BLaER1 treated with 17β-estradiol and CSF1 and Interleukin-3, amounts not matched to agents 10 nM and 100 nM (cell line): ENCODE measurements at regions not wholly inside any gene's neighbourhood (a gene's known extent, or its start where the extent isn't known, plus 50 kb on each side); places are given as distances from the start of the nearest gene placed in this dataset.

Experiments
- H3K27ac ChIP-seq, 11 experiments: shearing (Covaris generic); formaldehyde crosslinking; 2 replicates each; pipeline ENCODE4 v1.8.1; 2022
- H3K27me3 ChIP-seq, 11 experiments: shearing (Covaris generic); formaldehyde crosslinking; 2 replicates each; pipeline ENCODE4 v1.8.1; 2022
- H3K36me3 ChIP-seq, 11 experiments: shearing (Covaris generic); formaldehyde crosslinking; 2 replicates each; pipeline ENCODE4 v1.8.1; 2022
- H3K4me1 ChIP-seq, 10 experiments: shearing (Covaris generic); formaldehyde crosslinking; 2 replicates each; pipeline ENCODE4 v1.8.1; 2022
- H3K4me2 ChIP-seq, 11 experiments: shearing (Covaris generic); formaldehyde crosslinking; 2 replicates each; pipeline ENCODE4 v1.8.1; 2022
- H3K4me3 ChIP-seq, 10 experiments: shearing (Covaris generic); formaldehyde crosslinking; 2 replicates each; pipeline ENCODE4 v1.8.1; 2022
- H3K9ac ChIP-seq, 11 experiments: shearing (Covaris generic); formaldehyde crosslinking; 2 replicates each; pipeline ENCODE4 v1.8.1; 2022
- H3K9me3 ChIP-seq, 11 experiments: shearing (Covaris generic); formaldehyde crosslinking; replicated peaks in 1 of 11; 2 replicates each; pipeline ENCODE4 v1.8.1; 2022
- H4K20me1 ChIP-seq, 11 experiments: shearing (Covaris generic); formaldehyde crosslinking; 2 replicates each; pipeline ENCODE4 v1.8.1; 2022
- Cebpa-rat ChIP-seq, 11 experiments: shearing (Covaris generic); IDR thresholded peaks; 2 replicates each; pipeline ENCODE4 v1.8.1; 2022

DNA sequence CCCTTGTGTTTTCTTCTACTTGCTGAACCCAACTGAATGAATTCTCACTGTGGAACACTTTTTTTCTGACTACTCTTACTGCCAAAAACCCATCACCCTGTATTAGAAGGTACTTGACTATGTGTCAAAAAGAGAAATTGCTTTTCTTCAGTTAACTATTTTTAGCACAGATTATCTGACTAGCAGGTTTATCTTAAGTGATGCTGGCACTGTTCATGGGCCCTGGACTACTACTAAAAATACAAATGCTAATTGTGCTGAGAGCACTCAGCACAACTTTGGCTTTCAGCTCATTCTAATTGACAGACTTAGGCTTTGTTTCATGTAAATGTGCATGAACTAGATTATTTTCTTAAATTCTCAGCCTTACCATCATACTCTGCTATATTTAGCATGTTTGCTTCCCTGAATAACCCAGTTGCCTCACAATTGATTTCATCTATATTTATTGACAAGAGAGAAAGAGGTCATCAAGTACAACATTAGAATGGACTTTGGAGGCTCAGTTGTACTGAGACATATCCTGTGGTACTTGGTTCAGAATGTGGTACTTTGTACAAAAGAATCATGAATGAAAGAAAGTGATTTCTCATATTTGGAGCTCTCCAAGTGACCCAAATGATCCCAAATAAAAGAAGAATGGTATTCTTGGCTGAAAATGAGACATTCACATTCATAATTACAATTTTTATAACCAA, 478.3 kb downstream of the KCNA4 start:
- TF ChIP-seq Cebpa-rat (IDR thresholded peaks at IDR 0.05), result no peak
- Histone ChIP-seq H3K36me3 (no peaks in the 10 kb centered on the region), H4K20me1 (no peaks in the 10 kb centered on the region), H3K4me2 (peak overlapping the region in 7 of 11 experiments; percentile 2 to 74 (median 15); a peak in 13 of 22 replicates), H3K9me3 (no peaks in the 10 kb centered on the region), H3K27me3 (no peaks in the 10 kb centered on the region), H3K4me1 (peaks cover 3 to 39% (median 11%) of the 10 kb centered on the region in 10 experiments; a peak in 17 of 20 replicates), H3K9ac (no peak overlapping the region), H3K4me3 (no peak overlapping the region), H3K27ac (peak overlapping the region in 5 of 11 experiments; percentile 39 to 84 (median 81); a peak in 5 of 22 replicates)

DNA sequence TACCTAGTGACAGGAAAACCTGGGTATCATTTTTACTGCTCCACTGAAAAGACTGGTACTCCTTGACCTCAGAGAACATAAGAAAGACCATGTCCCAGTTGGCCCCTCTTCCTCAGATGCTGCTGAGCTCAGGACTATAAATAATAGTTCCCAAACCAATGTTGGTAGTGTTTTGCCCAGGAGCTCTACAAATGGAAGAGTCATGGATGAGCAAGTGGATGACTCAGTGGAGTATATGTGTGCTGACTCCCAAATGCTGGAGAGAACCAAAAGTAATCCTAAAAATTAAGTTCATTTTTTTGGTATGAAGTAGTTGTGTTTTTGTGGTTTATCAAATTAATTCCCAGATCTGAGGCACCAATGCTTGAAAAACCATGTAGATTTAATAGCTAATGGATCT, 482.0 kb downstream of the KCNA4 start:
- Histone ChIP-seq H3K9ac (no peak overlapping the region), H3K4me2 (no peak overlapping the region), H3K27ac (no peak overlapping the region), H3K4me1 (peaks cover 2 to 41% (median 8%) of the 10 kb centered on the region in 10 experiments; a peak in 17 of 20 replicates), H4K20me1 (no peaks in the 10 kb centered on the region), H3K36me3 (no peaks in the 10 kb centered on the region), H3K9me3 (no peaks in the 10 kb centered on the region), H3K4me3 (no peak overlapping the region), H3K27me3 (no peaks in the 10 kb centered on the region)
- TF ChIP-seq Cebpa-rat (IDR thresholded peaks at IDR 0.05), result no peak

GRCh38 chr11:29530961-29531360, 485.9 kb downstream of the KCNA4 start:
- H3K4me1 ChIP-seq, result peaks cover 0 to 36% (median 15%) of the 10 kb centered on the region in 10 experiments; a peak in 16 of 20 replicates

DNA sequence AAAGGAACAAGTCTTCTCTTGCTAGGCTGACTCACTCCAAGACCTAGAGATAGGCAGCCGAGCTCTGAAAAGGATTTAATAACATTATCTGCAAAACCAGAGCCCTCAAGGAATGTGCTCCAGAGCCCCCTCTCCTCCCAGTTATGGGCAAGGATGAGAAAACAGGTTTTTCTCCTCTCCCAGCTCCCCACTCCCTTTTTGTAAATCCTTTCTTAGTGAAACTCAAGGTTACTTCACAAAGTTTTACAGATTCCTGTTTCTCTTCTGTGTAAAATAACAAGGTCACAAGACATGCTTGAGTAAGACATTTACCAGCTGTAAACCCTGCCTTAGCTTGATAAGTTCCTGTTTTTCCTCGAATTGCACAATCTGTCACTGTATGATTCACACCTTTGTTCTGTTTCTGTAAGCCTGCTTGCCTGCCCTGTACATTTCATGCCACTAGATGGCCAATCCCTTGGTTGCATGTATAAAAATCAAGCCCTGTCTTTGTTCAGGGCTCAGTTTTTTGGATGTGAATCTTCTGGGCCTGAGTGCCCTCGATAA, 489.4 kb downstream of the KCNA4 start:
- TF ChIP-seq Cebpa-rat (IDR thresholded peaks at IDR 0.05), result peak; percentile 72 to 98 (median 92)
- peak overlapping the region in 4 of 10 experiments; percentile 6 to 38 (median 24); a peak in 3 of 20 replicates for H3K4me3 ChIP-seq

More at GRCh38 chr11:29530961-29531360, 485.9 kb downstream of the KCNA4 start:
- no peaks in the 10 kb centered on the region for H3K27me3 ChIP-seq
- no peak for TF ChIP-seq Cebpa-rat (IDR thresholded peaks at IDR 0.05)
- no peak overlapping the region for H3K9ac ChIP-seq
- no peak overlapping the region for H3K4me3 ChIP-seq
- 0 out of 22 replicates have a peak, but pooled peaks cover 0 to 3% (median 0%) of the 10 kb centered on the region in 11 experiments for H3K36me3 ChIP-seq
- H3K9me3 ChIP-seq, result peaks cover 22 to 37% (median 32%) of the 10 kb centered on the region in 11 experiments
- H3K4me2 ChIP-seq, result peak overlapping the region in 2 of 11 experiments; percentile 21 to 37; a peak in 3 of 22 replicates
- no peak overlapping the region for H3K27ac ChIP-seq
- no peaks in the 10 kb centered on the region for H4K20me1 ChIP-seq

DNA sequence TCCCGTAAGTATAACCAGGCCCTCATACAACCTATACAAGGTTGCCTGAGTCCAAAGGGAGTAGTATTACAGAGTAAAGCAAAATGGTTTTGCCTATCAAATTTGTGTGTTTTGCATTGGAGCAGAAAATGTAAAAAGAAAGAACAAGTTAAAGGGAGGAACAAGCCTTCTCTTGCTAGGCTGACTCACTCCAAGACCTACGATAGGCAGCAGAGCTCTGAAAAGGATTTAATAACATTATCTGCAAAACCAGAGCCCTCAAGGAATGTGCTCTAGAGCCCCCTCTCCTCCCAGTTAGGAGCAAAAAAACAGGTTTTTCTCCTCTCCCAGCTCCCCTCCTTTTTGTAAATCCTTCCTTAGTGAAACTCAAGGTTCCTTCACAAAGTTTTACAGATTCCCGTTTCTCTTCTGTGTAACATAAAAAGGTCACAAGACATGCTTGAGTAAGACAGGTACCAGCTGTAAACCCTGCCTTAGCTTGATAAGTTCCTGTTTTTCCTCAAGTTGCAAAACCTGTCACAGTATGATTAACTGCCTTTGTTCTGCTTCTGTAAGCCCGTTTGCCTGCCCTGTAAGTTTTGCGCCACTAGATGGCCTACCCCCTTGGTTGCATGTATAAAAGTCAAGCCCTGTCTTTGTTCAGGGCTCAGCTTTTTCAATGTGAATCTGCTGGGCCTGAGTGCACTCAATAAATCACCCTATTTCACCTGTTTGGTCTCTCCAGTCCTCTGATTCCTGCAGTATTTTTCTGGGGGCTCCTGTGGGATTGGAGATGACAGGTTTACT, 498.2 kb downstream of the KCNA4 start:
- Histone ChIP-seq H3K4me3 (peak overlapping the region in 4 of 10 experiments; percentile 12 to 38 (median 16); a peak in 1 of 20 replicates), H3K4me1 (peaks cover 0 to 13% (median 8%) of the 10 kb centered on the region in 10 experiments; a peak in 11 of 20 replicates), H3K9ac (peak overlapping the region in 9 of 11 experiments; percentile 14 to 66 (median 48); a peak in 10 of 22 replicates), H3K9me3 (peaks cover 47 to 60% (median 58%) of the 10 kb centered on the region in 11 experiments), H3K27ac (peak overlapping the region; percentile 48 to 84 (median 75); a peak in 21 of 22 replicates), H3K4me2 (peak overlapping the region; percentile 4 to 43 (median 21); a peak in 11 of 22 replicates), H4K20me1 (no peaks in the 10 kb centered on the region), H3K36me3 (peaks cover 0 to 5% (median 0%) of the 10 kb centered on the region in 11 experiments; a peak in 2 of 22 replicates), H3K27me3 (no peaks in the 10 kb centered on the region)
- TF ChIP-seq Cebpa-rat (IDR thresholded peaks at IDR 0.05), result peak in 7 of 11 experiments; percentile 19 to 65 (median 47); a peak in 10 of 22 replicates

More for the DNA sequence above, 489.4 kb downstream of the KCNA4 start:
- Histone ChIP-seq H3K27me3 (no peaks in the 10 kb centered on the region), H4K20me1 (no peaks in the 10 kb centered on the region), H3K4me1 (peaks cover 0 to 32% (median 16%) of the 10 kb centered on the region in 10 experiments; a peak in 16 of 20 replicates), H3K36me3 (0 out of 22 replicates have a peak, but pooled peaks cover 0 to 3% (median 0%) of the 10 kb centered on the region in 11 experiments), H3K4me2 (peak overlapping the region; percentile 10 to 76 (median 43); a peak in 19 of 22 replicates), H3K9ac (peak overlapping the region; percentile 51 to 84 (median 74)), H3K27ac (peak overlapping the region; percentile 78 to 98 (median 91)), H3K9me3 (peaks cover 39 to 72% (median 67%) of the 10 kb centered on the region in 11 experiments)

- Histone ChIP-seq H3K36me3 (no peaks in the 10 kb centered on the region), H3K27ac (no peak overlapping the region), H3K4me1 (peaks cover 0 to 11% (median 0%) of the 10 kb centered on the region in 10 experiments; a peak in 2 of 20 replicates), H4K20me1 (no peaks in the 10 kb centered on the region), H3K4me3 (no peak overlapping the region), H3K9me3 (no peaks in the 10 kb centered on the region), H3K9ac (no peak overlapping the region), H3K4me2 (no peak overlapping the region), H3K27me3 (no peaks in the 10 kb centered on the region)
- no peak for TF ChIP-seq Cebpa-rat (IDR thresholded peaks at IDR 0.05)
Observed at GRCh38 chr11:29511394-29511793, 505.4 kb downstream of the KCNA4 start.

GRCh38 chr11:29507376-29507775, 509.5 kb downstream of the KCNA4 start:
- no peak overlapping the region for H3K4me2 ChIP-seq
- H3K4me1 ChIP-seq, result peaks cover 0 to 11% (median 0%) of the 10 kb centered on the region in 10 experiments; a peak in 2 of 20 replicates
- no peaks in the 10 kb centered on the region for H3K27me3 ChIP-seq
- no peak overlapping the region for H3K27ac ChIP-seq
- TF ChIP-seq Cebpa-rat (IDR thresholded peaks at IDR 0.05), result no peak
- H3K4me3 ChIP-seq, result no peak overlapping the region
- no peaks in the 10 kb centered on the region for H3K9me3 ChIP-seq
- H3K36me3 ChIP-seq, result no peaks in the 10 kb centered on the region
- H4K20me1 ChIP-seq, result no peaks in the 10 kb centered on the region
- H3K9ac ChIP-seq, result no peak overlapping the region

DNA sequence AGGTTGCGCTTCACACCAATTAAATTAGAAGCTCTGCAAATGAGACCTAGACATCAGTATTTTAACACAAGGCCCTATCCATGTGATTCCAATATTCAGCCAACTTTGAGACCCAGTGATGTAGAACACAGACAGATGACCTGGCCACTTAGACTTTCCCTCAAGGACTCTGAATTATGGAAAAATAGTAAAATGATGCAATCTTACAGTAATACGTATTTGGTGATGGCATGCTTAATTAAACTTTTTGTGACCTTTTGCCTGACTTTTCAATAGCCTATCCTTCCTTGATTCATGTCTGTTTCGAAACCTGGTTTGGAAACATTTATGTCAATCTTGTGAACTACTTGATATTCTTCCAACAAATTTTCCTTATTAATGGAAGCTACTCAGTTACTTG, 521.2 kb downstream of the KCNA4 start:
- Histone ChIP-seq H3K9ac (no peak overlapping the region), H3K27ac (no peak overlapping the region), H3K4me1 (no peaks in the 10 kb centered on the region), H3K9me3 (no peaks in the 10 kb centered on the region), H3K36me3 (no peaks in the 10 kb centered on the region), H3K27me3 (no peaks in the 10 kb centered on the region), H3K4me2 (no peak overlapping the region), H3K4me3 (no peak overlapping the region), H4K20me1 (no peaks in the 10 kb centered on the region)
- TF ChIP-seq Cebpa-rat (IDR thresholded peaks at IDR 0.05), result no peak
